Mucosa of descending colon (tissue), 3 donors: ENCODE measurements at regions not wholly inside any gene's neighbourhood (a gene's known extent, or its start where the extent isn't known, plus 50 kb on each side); places are given as distances from the start of the nearest gene placed in this dataset.
A peak's percentile ranks its signal among the peaks of the same experiment; 100 is the strongest.

Experiments used
- ATAC-seq: fragments of 200-7000 bp; cut with Tn5 transposase; one replicate; pipeline ENCODE4 v1.9.1; 2020; ENCODE audit warnings: mild to moderate bottlenecking, moderate library complexity
- DNase-seq, 3 donors: peaks; one replicate each; pipeline ENCODE4 v3.0.0-alpha.2; 2020
- H3K36me3 ChIP-seq: fragments of 200-600 bp; one replicate; pipeline ENCODE4 v1.8.0; 2021; ENCODE audit warnings: low read depth, mild to moderate bottlenecking
- H3K4me1 ChIP-seq: fragments of 200-600 bp; one replicate; pipeline ENCODE4 v1.8.0; 2021; ENCODE audit warnings: low read depth, mild to moderate bottlenecking
- H3K4me3 ChIP-seq: fragments of 200-600 bp; one replicate; pipeline ENCODE4 v1.8.0; 2021; ENCODE audit warnings: mild to moderate bottlenecking
- H3K9me3 ChIP-seq: fragments of 200-600 bp; one replicate; pipeline ENCODE4 v1.8.0; 2021; ENCODE audit warnings: mild to moderate bottlenecking
- intact Hi-C, 2 donors: fragments of 100-400 bp; cut with DNase I in 1 of 2; cut with micrococcal nuclease in 1 of 2; formaldehyde crosslinking; loops; one replicate each; pipeline versions ENCODE4 v1.11.0 to v1.11.1; 2022; cut with DNase I, micrococcal nuclease
- TF ChIP-seq, protein P1 (sequence below): fragments of 200-600 bp; IDR thresholded peaks from one replicate; pipeline ENCODE4 v1.8.0; 2022; ENCODE audit warnings: antibody characterized with exemption, mild to moderate bottlenecking
- donor health status: DM: no; HTN: no; CAD: no; lungs with moderate emphysema.
- donor health status: DM: no; HTN: no; CAD: no.
- donor health status: DM: no; HTN: yes; CAD: no.

- Histone ChIP-seq H3K9me3 (peaks cover 6% of the 10 kb centered on the region), H3K4me1 (peaks cover 12% of the 10 kb centered on the region), H3K36me3 (no peaks in the 10 kb centered on the region), H3K4me3 (no peak overlapping the region)
- DNase-seq, result no peak
- intact Hi-C loops, result no loop called here
- no peak for ATAC-seq
- TF ChIP-seq, protein P1, sequence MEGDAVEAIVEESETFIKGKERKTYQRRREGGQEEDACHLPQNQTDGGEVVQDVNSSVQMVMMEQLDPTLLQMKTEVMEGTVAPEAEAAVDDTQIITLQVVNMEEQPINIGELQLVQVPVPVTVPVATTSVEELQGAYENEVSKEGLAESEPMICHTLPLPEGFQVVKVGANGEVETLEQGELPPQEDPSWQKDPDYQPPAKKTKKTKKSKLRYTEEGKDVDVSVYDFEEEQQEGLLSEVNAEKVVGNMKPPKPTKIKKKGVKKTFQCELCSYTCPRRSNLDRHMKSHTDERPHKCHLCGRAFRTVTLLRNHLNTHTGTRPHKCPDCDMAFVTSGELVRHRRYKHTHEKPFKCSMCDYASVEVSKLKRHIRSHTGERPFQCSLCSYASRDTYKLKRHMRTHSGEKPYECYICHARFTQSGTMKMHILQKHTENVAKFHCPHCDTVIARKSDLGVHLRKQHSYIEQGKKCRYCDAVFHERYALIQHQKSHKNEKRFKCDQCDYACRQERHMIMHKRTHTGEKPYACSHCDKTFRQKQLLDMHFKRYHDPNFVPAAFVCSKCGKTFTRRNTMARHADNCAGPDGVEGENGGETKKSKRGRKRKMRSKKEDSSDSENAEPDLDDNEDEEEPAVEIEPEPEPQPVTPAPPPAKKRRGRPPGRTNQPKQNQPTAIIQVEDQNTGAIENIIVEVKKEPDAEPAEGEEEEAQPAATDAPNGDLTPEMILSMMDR, result no peak
These were observed 152.8 kb upstream of the IER5L start for GRCh38 chr9:129330711-129331492.

DNA sequence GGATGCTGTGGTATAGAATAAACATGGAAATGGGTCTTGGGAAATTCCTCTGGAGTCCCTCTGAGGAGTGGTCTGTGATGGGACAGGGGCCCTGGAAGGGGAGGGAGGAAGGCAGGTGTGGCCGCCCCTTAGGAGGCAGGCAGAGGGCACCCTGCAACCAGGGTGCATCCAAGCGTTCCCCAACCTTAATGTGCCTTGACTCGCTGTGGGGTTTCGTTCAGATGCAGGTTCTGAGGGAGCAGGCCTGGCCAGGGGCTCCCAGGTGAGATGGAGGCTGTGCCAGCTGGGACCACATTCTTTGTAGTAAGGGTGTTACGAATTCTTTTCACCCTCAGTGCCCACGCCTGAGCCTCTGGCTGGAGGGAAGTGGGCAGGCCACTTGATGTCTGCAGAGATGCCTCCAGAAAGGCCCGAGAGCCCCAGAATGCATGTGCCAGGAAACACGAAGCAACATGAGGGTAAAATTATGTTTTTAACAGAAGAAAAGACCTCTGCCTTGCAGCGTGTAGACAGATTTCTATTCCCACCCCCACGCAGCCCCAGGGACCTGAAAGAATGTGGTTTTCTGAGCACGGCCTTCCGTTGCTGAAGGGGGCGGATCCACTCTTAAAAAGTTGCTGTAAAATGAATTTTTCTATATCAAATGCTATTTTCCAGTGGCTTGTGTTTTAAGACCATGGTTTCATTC is 150.4 kb upstream of the IER5L start:
- ATAC-seq (no peak), DNase-seq (no peak)
- TF ChIP-seq, protein P1, result no peak
- H3K4me3 ChIP-seq, result no peak overlapping the region
- peaks cover 6% of the 10 kb centered on the region for H3K9me3 ChIP-seq
- intact Hi-C loops, result no loop called here
- H3K36me3 ChIP-seq, result no peaks in the 10 kb centered on the region
- no peaks in the 10 kb centered on the region for H3K4me1 ChIP-seq

GRCh38 chr9:129327552-129328328 is 149.7 kb upstream of the IER5L start:
- DNase-seq, result no peak
- ATAC-seq, result no peak
- no peaks in the 10 kb centered on the region for H3K36me3 ChIP-seq
- H3K4me1 ChIP-seq, result no peaks in the 10 kb centered on the region
- intact Hi-C loops, result no loop called here
- H3K9me3 ChIP-seq, result peaks cover 6% of the 10 kb centered on the region
- TF ChIP-seq, protein P1, result no peak
- no peak overlapping the region for H3K4me3 ChIP-seq

DNA sequence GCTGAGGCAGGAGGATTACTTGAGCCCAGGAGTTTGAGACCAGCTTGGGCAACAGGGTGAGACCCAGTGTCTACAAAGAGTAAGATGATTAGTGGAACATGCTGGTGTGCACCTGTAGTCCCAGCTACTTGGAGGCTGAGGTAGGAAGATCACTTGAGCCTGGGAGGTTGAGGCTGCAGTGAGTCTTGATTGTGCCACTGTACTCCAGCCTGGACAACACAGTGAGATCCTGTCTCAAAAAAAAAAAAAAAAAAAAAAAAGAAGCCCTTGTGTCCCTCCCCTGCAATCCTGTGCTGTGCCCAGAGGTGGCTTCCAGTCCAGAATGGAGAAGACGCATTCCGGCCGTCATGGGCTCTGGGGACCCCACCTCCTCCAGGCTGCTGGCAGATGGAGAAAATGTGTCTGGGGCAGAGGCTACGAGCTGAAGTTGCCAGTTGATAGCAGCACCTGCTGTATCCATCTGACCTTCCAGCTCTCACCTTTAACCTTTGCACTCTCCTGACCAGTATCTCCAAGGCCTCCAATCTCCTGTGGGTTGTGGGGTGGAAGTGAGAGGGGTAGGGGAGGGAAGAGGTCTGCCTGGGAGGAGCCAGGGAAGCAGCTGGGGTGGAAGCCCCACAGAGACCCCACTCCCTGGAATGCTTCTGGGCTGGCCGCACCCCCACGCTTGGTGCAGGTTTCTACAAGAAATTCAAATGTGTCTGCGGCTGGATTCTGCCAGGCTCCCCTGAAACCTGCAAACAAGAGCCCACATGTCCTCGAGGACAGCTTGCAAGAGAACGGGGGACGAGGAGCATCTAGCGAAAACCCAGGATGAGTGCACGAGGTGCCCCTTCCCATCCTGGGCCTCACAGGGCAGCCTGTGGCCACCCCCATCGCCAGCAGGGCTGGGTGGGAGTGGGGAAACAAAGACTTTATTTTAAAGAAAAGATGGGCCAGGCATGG is 148.3 kb upstream of the IER5L start:
- TF ChIP-seq, protein P1, result no peak
- Histone ChIP-seq H3K4me3 (no peak overlapping the region), H3K36me3 (no peaks in the 10 kb centered on the region), H3K4me1 (no peaks in the 10 kb centered on the region), H3K9me3 (peaks cover 6% of the 10 kb centered on the region)
- DNase-seq (peak in 1 of 3 donors; percentile 17), ATAC-seq (no peak)
- intact Hi-C loops, result no loop called here
